Esophagus squamous epithelium (tissue), 5 donors: ENCODE measurements at regions not wholly inside any gene's neighbourhood (a gene's known extent, or its start where the extent isn't known, plus 50 kb on each side); places are given as distances from the start of the nearest gene placed in this dataset.

Experiments used
- DNase-seq: peaks from one replicate; lab custom pipeline; 2025; lab: John Stamatoyannopoulos, UW
- H3K27ac ChIP-seq, 4 donors: fragments of 200-600 bp; sonication (generic); one replicate each; pipeline ENCODE4 v1.5.1; 2016 to 2019; ENCODE audit warnings: mild to moderate bottlenecking in 1 of 4
- H3K27me3 ChIP-seq, 4 donors: fragments of 200-600 bp; sonication (generic); 1 replicate in 3 of 4; 2 replicates in 1 of 4; pipeline versions ENCODE4 v1.5.1 to v1.6.0; 2017 to 2021; ENCODE audit warnings: antibody characterized with exemption in 1 of 4
- H3K36me3 ChIP-seq, 3 donors: fragments of 200-600 bp; sonication (generic); one replicate each; pipeline ENCODE4 v1.5.1; 2016 to 2019
- H3K4me1 ChIP-seq, 3 donors: fragments of 200-600 bp; sonication (generic); one replicate each; pipeline ENCODE4 v1.5.1; 2017 to 2019
- H3K4me3 ChIP-seq, 4 donors: fragments of 200-600 bp; sonication (generic); 1 replicate in 3 of 4; 2 replicates in 1 of 4; pipeline ENCODE4 v1.5.1; 2016 to 2019; ENCODE audit warnings: mild to moderate bottlenecking in 2 of 4, moderate library complexity in 1 of 4
- H3K9me3 ChIP-seq, 3 donors: fragments of 200-600 bp; sonication (generic); one replicate each; pipeline ENCODE4 v1.5.1; 2016 to 2019
- POLR2A ChIP-seq, 4 donors: fragments of 450-650 bp; IDR thresholded peaks; one replicate each; pipeline ENCODE4 v1.6.1; 2017; ENCODE audit warnings: antibody characterized with exemption in 4 of 4, mild to moderate bottlenecking in 4 of 4, moderate library complexity in 3 of 4
- WGBS, 2 donors: methylation state at CpG; one replicate each; pipeline ENCODE4 v1.1.5; 2018; 5-methylcytosine and 5-hydroxymethylcytosine counted together
- intact Hi-C: fragments of 100-400 bp; cut with DNase I; formaldehyde crosslinking; loops from one replicate; pipeline ENCODE4 v1.15.0; 2022
- TF ChIP-seq, protein P1 (sequence below), 6 experiments: fragments of 450-650 bp in 4 of 6; fragments of 200-600 bp in 2 of 6; sonication (generic) in 2 of 6; IDR thresholded peaks; one replicate each; pipeline ENCODE4 v1.5.1; 2016 to 2019; ENCODE audit warnings: antibody characterized with exemption in 6 of 6, mild to moderate bottlenecking in 4 of 6, moderate library complexity in 4 of 6
- donor health status: DM: yes; HTN: yes; CAD: no.

GRCh38 chr6:25035512-25036435, 100.0 kb upstream of the RIPOR2 start:
- no peak for TF ChIP-seq POLR2A (IDR thresholded peaks at IDR 0.05)
- TF ChIP-seq, protein P1, sequence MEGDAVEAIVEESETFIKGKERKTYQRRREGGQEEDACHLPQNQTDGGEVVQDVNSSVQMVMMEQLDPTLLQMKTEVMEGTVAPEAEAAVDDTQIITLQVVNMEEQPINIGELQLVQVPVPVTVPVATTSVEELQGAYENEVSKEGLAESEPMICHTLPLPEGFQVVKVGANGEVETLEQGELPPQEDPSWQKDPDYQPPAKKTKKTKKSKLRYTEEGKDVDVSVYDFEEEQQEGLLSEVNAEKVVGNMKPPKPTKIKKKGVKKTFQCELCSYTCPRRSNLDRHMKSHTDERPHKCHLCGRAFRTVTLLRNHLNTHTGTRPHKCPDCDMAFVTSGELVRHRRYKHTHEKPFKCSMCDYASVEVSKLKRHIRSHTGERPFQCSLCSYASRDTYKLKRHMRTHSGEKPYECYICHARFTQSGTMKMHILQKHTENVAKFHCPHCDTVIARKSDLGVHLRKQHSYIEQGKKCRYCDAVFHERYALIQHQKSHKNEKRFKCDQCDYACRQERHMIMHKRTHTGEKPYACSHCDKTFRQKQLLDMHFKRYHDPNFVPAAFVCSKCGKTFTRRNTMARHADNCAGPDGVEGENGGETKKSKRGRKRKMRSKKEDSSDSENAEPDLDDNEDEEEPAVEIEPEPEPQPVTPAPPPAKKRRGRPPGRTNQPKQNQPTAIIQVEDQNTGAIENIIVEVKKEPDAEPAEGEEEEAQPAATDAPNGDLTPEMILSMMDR (IDR thresholded peaks at IDR 0.05) = no peak
- intact Hi-C loops = no loop called here
- Histone ChIP-seq H3K27ac (peak overlapping the region; percentile 12 to 51 (median 30)), H3K36me3 (no peaks in the 10 kb centered on the region), H3K4me1 (peaks cover 0 to 18% (median 0%) of the 10 kb centered on the region in 3 donors), H3K4me3 (peak overlapping the region in 2 of 4 donors; percentile 6 to 47), H3K9me3 (no peaks in the 10 kb centered on the region), H3K27me3 (no peaks in the 10 kb centered on the region)
- WGBS, 2 donors = 64 to 73% methylated on average over 15 of the region's 16 CpGs
- no peak for DNase-seq

DNA sequence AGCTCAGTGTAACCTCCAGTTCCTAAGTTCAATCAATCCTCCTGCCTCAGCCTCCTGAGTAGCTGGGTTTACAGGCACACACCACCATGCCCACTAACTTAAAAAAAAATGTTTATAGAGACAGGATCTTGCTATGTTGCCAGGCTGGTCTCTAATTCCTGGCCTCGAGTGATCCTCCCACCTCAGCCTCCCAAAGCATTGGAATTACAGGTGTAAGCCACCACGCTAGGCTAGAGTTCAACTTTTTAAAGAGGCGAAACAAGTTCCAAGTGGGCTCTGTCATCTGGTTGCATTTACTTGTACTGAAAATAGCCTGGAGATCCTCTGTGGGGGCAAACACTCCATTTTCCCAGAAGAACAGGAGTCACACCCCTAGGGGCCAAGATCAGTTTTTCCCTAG, 100.7 kb upstream of the RIPOR2 start:
- H3K27me3 ChIP-seq = no peaks in the 10 kb centered on the region
- no peak for DNase-seq
- H3K9me3 ChIP-seq = no peaks in the 10 kb centered on the region
- no peaks in the 10 kb centered on the region for H3K36me3 ChIP-seq
- H3K4me3 ChIP-seq = no peak overlapping the region
- 90 to 100% methylated on average over 3 of the region's 3 CpGs for WGBS, 2 donors
- peak overlapping the region in 1 of 4 donors; percentile 51 for H3K27ac ChIP-seq
- TF ChIP-seq, protein P1 (IDR thresholded peaks at IDR 0.05) = no peak
- TF ChIP-seq POLR2A (IDR thresholded peaks at IDR 0.05) = no peak
- peaks cover 0 to 18% (median 0%) of the 10 kb centered on the region in 3 donors for H3K4me1 ChIP-seq
- intact Hi-C loops = no loop called here

DNA sequence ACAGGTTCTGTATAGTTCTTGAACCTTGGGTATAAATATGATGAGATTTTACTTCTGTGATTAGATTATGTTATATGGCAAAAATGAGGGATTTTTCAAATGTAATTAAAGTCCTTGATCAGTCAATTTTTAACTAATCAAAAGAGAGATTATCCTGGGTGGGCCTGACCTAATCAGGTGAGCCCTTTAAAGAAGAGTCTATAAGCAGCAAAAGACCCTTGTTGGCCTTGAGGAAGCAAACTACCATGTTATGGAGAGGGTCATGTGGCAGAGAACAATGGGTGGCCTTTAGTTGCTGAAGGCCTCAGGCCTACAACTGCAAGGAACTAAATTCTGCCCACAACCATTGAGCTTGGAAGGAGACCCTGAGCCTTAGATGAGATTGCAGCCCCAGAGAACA, 102.5 kb upstream of the RIPOR2 start:
- no peaks in the 10 kb centered on the region for H3K36me3 ChIP-seq
- no peak overlapping the region for H3K4me3 ChIP-seq
- no peak for DNase-seq
- peaks cover 0 to 18% (median 0%) of the 10 kb centered on the region in 3 donors for H3K4me1 ChIP-seq
- intact Hi-C loops = no loop called here
- H3K27ac ChIP-seq = no peak overlapping the region
- H3K27me3 ChIP-seq = no peaks in the 10 kb centered on the region
- no peaks in the 10 kb centered on the region for H3K9me3 ChIP-seq
- no peak for TF ChIP-seq POLR2A (IDR thresholded peaks at IDR 0.05)
- TF ChIP-seq, protein P1 (IDR thresholded peaks at IDR 0.05) = no peak

DNA sequence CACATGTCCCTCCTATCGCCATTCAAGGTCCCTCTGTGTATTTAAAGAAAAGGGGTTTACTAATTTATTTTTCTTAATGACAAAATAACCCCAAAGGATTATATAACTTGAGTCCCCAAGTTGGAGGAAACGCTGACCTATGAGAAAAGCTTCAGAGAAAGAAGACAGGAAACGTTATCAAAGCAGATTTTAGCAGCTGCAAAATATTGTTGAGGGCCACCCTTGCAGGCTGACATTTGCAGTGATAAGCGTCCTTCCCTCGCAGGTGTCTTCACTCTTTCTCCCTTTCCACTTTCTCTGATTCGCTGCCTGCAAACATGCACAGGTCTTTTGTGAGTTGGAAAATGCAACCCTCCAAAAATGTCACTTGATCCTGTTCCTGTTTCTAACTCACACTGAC, 103.2 kb upstream of the RIPOR2 start:
- Histone ChIP-seq H3K27me3 (no peaks in the 10 kb centered on the region), H3K4me3 (no peak overlapping the region), H3K4me1 (peaks cover 0 to 15% (median 0%) of the 10 kb centered on the region in 3 donors), H3K27ac (no peak overlapping the region), H3K9me3 (no peaks in the 10 kb centered on the region), H3K36me3 (no peaks in the 10 kb centered on the region)
- intact Hi-C loops = no loop called here
- no peak for DNase-seq
- TF ChIP-seq POLR2A (IDR thresholded peaks at IDR 0.05) = no peak
- TF ChIP-seq, protein P1 (IDR thresholded peaks at IDR 0.05) = no peak
- WGBS, 2 donors = 44 to 69% methylated on average over 6 of the region's 6 CpGs

GRCh38 chr6:25041485-25042035, 105.8 kb upstream of the RIPOR2 start:
- no peaks in the 10 kb centered on the region for H3K9me3 ChIP-seq
- H3K4me1 ChIP-seq = peaks cover 0 to 5% (median 0%) of the 10 kb centered on the region in 3 donors
- H3K4me3 ChIP-seq = peak overlapping the region in 3 of 4 donors; percentile 19 to 38 (median 28)
- no peak for DNase-seq
- no peaks in the 10 kb centered on the region for H3K27me3 ChIP-seq
- 49 to 82% methylated on average over 12 of the region's 12 CpGs for WGBS, 2 donors
- no peaks in the 10 kb centered on the region for H3K36me3 ChIP-seq
- no peak for TF ChIP-seq POLR2A (IDR thresholded peaks at IDR 0.05)
- TF ChIP-seq, protein P1 (IDR thresholded peaks at IDR 0.05) = no peak
- intact Hi-C loops = no loop called here
- H3K27ac ChIP-seq = peak overlapping the region; percentile 19 to 56 (median 32)
